ENCODE measurements at regions not wholly inside any gene's neighbourhood (a gene's known extent, or its start where the extent isn't known, plus 50 kb on each side); places are given as distances from the start of the nearest gene placed in this dataset.
"Not testable (repeated sequence)": the region's sequence is repeated elsewhere in the genome, so short reads cannot be mapped to it uniquely, and the experiment has no call there.

GRCh38 chr2:228559774-228560415, 378.4 kb upstream of the SPHKAP start:
- no peak for DNase-seq

GRCh38 chr2:228556717-228557116, 375.2 kb upstream of the SPHKAP start:
- no peak for DNase-seq

GRCh38 chr2:228549441-228550007, 368.0 kb upstream of the SPHKAP start:
- no peak for DNase-seq

- DNase-seq: no peak
Observed at GRCh38 chr2:228548230-228548629, 366.7 kb upstream of the SPHKAP start.

- no peak for DNase-seq
Observed at GRCh38 chr2:228545748-228546145, 364.3 kb upstream of the SPHKAP start.

- no peak for DNase-seq
Observed at GRCh38 chr2:228545041-228545747, 363.7 kb upstream of the SPHKAP start.

- DNase-seq: no peak
Observed at GRCh38 chr2:228543117-228543516, 361.6 kb upstream of the SPHKAP start.

GRCh38 chr2:228542277-228542676, 360.8 kb upstream of the SPHKAP start:
- DNase-seq: no peak

GRCh38 chr2:228541789-228542188, 360.3 kb upstream of the SPHKAP start:
- DNase-seq: no peak

- DNase-seq: no peak
Observed at GRCh38 chr2:228540976-228541375, 359.5 kb upstream of the SPHKAP start.

- DNase-seq: no peak
Observed at GRCh38 chr2:228535396-228535795, 353.9 kb upstream of the SPHKAP start.

- no peak for DNase-seq
Observed at GRCh38 chr2:228533156-228533555, 351.7 kb upstream of the SPHKAP start.

- DNase-seq: no peak
Observed at GRCh38 chr2:228532233-228532632, 350.7 kb upstream of the SPHKAP start.

GRCh38 chr2:228527197-228527881, 345.9 kb upstream of the SPHKAP start:
- no peak for DNase-seq

GRCh38 chr2:228526687-228527086, 345.2 kb upstream of the SPHKAP start:
- no peak for DNase-seq

GRCh38 chr2:228522977-228523376, 341.5 kb upstream of the SPHKAP start:
- no peak for DNase-seq

- no peak for DNase-seq
Observed at GRCh38 chr2:228522276-228522675, 340.8 kb upstream of the SPHKAP start.

- DNase-seq: no peak
Observed at GRCh38 chr2:228519561-228519960, 338.1 kb upstream of the SPHKAP start.

GRCh38 chr2:228516019-228516418, 334.5 kb upstream of the SPHKAP start:
- DNase-seq: no peak

- DNase-seq: not testable (repeated sequence)
Observed at GRCh38 chr2:228513480-228513879, 332.0 kb upstream of the SPHKAP start.

- no peak for DNase-seq
Observed at GRCh38 chr2:228509021-228509420, 327.5 kb upstream of the SPHKAP start.

- no peak for DNase-seq
Observed at GRCh38 chr2:228507870-228508269, 326.4 kb upstream of the SPHKAP start.

GRCh38 chr2:228507231-228507824, 325.8 kb upstream of the SPHKAP start:
- no peak for DNase-seq

All from GF-D8 (cell line).